Right lobe of liver (tissue), 4 donors: ENCODE measurements at regions not wholly inside any gene's neighbourhood (a gene's known extent, or its start where the extent isn't known, plus 50 kb on each side); places are given as distances from the start of the nearest gene placed in this dataset.

Experiments used
- CTCF ChIP-seq, 4 donors: fragments of 200-600 bp in 3 of 4; fragments of 450-650 bp in 1 of 4; IDR thresholded peaks; one replicate each; pipeline versions ENCODE4 v1.5.1 to v1.8.0; 2016 to 2022; ENCODE audit warnings: antibody characterized with exemption in 4 of 4, mild to moderate bottlenecking in 2 of 4
- POLR2A ChIP-seq: fragments of 450-650 bp; IDR thresholded peaks from one replicate; pipeline ENCODE4 v1.6.1; 2017; ENCODE audit warnings: antibody characterized with exemption, mild to moderate bottlenecking
- donor health status: DM: no; HTN: no; CAD: no.
- donor health status: DM: no; HTN: no; CAD: no.
- donor health status: DM: no; HTN: yes; CAD: no.

GRCh38 chr2:185998562-185999070 lies 260.0 kb downstream of the FSIP2 start:
- TF ChIP-seq POLR2A (no peak), CTCF (IDR thresholded peaks at IDR 0.05) (no peak)
